Midbrain (tissue), 1 donor: ENCODE measurements at regions not wholly inside any gene's neighbourhood (a gene's known extent, or its start where the extent isn't known, plus 50 kb on each side); places are given as distances from the start of the nearest gene placed in this dataset.

Source experiments
- DNase-seq: peaks from one replicate; lab custom pipeline; 2025; lab: John Stamatoyannopoulos, UW

GRCh38 chr15:94100863-94101262 lies 130.5 kb upstream of the MCTP2 start:
- no peak for DNase-seq

- no peak for DNase-seq
These were observed 131.8 kb upstream of the MCTP2 start for GRCh38 chr15:94099574-94099960.

GRCh38 chr15:94098921-94099573 lies 132.3 kb upstream of the MCTP2 start:
- no peak for DNase-seq

GRCh38 chr15:94097552-94097951 lies 133.8 kb upstream of the MCTP2 start:
- DNase-seq, result no peak

GRCh38 chr15:94094310-94094709 lies 137.1 kb upstream of the MCTP2 start:
- no peak for DNase-seq

GRCh38 chr15:94086341-94086740 lies 145.0 kb upstream of the MCTP2 start:
- no peak for DNase-seq

GRCh38 chr15:94083467-94084052 lies 147.8 kb upstream of the MCTP2 start:
- DNase-seq, result no peak

GRCh38 chr15:94081829-94082228 lies 149.5 kb upstream of the MCTP2 start:
- DNase-seq, result no peak

- no peak for DNase-seq
These were observed 150.3 kb upstream of the MCTP2 start for GRCh38 chr15:94080989-94081605.

GRCh38 chr15:94080416-94080815 lies 150.9 kb upstream of the MCTP2 start:
- no peak for DNase-seq

GRCh38 chr15:94079968-94080367 lies 151.4 kb upstream of the MCTP2 start:
- no peak for DNase-seq

GRCh38 chr15:94079459-94079858 lies 151.9 kb upstream of the MCTP2 start:
- DNase-seq, result no peak

GRCh38 chr15:94077938-94078337 lies 153.4 kb upstream of the MCTP2 start:
- no peak for DNase-seq

GRCh38 chr15:94075349-94075748 lies 156.0 kb upstream of the MCTP2 start:
- no peak for DNase-seq

- no peak for DNase-seq
These were observed 160.7 kb upstream of the MCTP2 start for GRCh38 chr15:94070356-94071295.

- no peak for DNase-seq
These were observed 161.5 kb upstream of the MCTP2 start for GRCh38 chr15:94069844-94070243.

- DNase-seq, result no peak
These were observed 164.6 kb upstream of the MCTP2 start for GRCh38 chr15:94066811-94067210.

GRCh38 chr15:94066046-94066445 lies 165.3 kb upstream of the MCTP2 start:
- no peak for DNase-seq

GRCh38 chr15:94064676-94065313 lies 166.6 kb upstream of the MCTP2 start:
- DNase-seq, result no peak

- no peak for DNase-seq
These were observed 170.3 kb upstream of the MCTP2 start for GRCh38 chr15:94061041-94061440.

- DNase-seq, result no peak
These were observed 172.3 kb upstream of the MCTP2 start for GRCh38 chr15:94059013-94059587.

GRCh38 chr15:94057305-94057704 lies 174.1 kb upstream of the MCTP2 start:
- DNase-seq, result no peak
